SJSA1 (cell line): ENCODE measurements at regions not wholly inside any gene's neighbourhood (a gene's known extent, or its start where the extent isn't known, plus 50 kb on each side); places are given as distances from the start of the nearest gene placed in this dataset.

Source experiments
- DNase-seq, 2 experiments: peaks; one replicate each; pipeline ENCODE4 v3.0.0-alpha.2; 2015 to 2020; ENCODE audit warnings: low spot score in 2 of 2, low read depth in 1 of 2
- H3K27ac ChIP-seq: fragments of 250-450 bp; sonication (Bioruptor Pico); 2 replicates; pipeline ENCODE4 v1.5.1; 2020; ENCODE audit warnings: mild to moderate bottlenecking, moderate library complexity
- H3K27me3 ChIP-seq: fragments of 250-450 bp; sonication (Bioruptor Pico); replicated peaks from 2 replicates; pipeline ENCODE4 v1.5.1; 2020; ENCODE audit warnings: mild to moderate bottlenecking, moderate library complexity
- H3K36me3 ChIP-seq: fragments of 250-450 bp; sonication (Bioruptor Pico); 2 replicates; pipeline ENCODE4 v1.5.1; 2020; ENCODE audit warnings: mild to moderate bottlenecking
- H3K4me1 ChIP-seq: fragments of 250-450 bp; sonication (Bioruptor Pico); replicated peaks from 2 replicates; pipeline ENCODE4 v1.6.1; 2021; ENCODE audit warnings: mild to moderate bottlenecking
- H3K4me3 ChIP-seq: fragments of 250-450 bp; sonication (Bioruptor Pico); 2 replicates; pipeline ENCODE4 v1.5.1; 2020; ENCODE audit warnings: mild to moderate bottlenecking
- H3K9me3 ChIP-seq: fragments of 250-450 bp; sonication (Bioruptor Pico); replicated peaks from 2 replicates; pipeline ENCODE4 v1.5.1; 2020; ENCODE audit warnings: mild to moderate bottlenecking

DNA sequence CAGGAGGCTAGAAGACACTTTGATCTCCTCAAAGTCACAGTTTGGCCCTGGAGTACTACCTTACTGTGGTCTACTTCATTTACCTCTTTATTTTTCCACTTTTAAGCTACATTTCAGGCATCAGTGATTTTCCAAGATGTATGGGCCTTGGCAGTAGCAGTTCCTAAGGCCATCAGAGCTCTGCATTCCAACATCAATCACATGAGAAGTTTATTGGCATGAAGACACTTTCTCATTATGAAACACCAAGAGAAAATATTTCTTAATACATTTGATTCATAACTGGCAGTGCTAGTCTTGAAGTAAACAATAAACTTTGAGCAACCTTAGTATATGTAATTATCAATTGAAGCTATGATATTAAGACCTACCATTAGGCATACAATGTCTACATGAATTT, 178.1 kb downstream of the IL15 start:
- Histone ChIP-seq H3K27ac (no peak overlapping the region), H3K4me3 (no peak overlapping the region), H3K36me3 (no peaks in the 10 kb centered on the region), H3K4me1 (no peaks in the 10 kb centered on the region), H3K27me3 (no peaks in the 10 kb centered on the region), H3K9me3 (no peaks in the 10 kb centered on the region)
- no peak for DNase-seq

DNA sequence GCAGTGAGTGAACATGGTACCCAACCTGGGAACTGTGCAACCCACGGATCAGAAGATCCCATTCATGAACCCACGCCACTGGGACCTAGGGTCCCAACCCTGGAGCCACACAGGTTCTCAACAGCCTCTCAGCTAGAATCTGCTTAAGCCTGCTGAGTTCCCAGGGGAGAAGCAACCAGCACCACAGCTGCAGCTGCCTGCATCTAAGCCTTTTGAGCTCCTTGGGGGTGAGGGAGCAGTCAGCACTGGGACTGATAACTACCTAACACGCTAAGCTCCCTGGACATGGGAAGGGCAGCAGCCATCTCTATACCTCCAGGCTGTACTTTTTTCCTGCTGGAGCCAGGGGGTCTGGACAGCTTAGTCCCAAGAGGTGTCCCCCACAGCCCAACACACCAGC, 179.3 kb downstream of the IL15 start:
- Histone ChIP-seq H3K4me1 (no peaks in the 10 kb centered on the region), H3K9me3 (no peaks in the 10 kb centered on the region), H3K36me3 (no peaks in the 10 kb centered on the region), H3K4me3 (no peak overlapping the region), H3K27ac (no peak overlapping the region), H3K27me3 (no peaks in the 10 kb centered on the region)
- DNase-seq = no peak

DNA sequence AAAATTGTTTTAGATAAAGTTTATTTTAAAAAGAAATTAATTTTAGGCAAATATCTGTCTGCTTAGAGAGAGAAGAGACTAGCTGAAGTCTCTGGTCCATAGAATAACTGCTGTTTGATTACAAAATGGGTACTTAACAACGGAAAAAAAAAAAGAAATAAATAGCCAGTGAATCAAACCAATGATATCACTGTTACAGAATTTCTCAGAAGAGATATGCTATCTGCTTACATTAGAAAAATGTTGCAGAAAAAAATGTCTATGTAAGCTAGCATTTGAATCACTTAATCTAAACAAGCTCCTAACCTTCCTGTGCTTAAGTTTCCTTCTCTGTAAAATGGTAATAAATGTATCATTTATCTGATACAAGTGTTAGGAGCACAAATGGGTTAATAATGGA, 189.9 kb downstream of the IL15 start:
- Histone ChIP-seq H3K36me3 (no peaks in the 10 kb centered on the region), H3K4me1 (no peaks in the 10 kb centered on the region), H3K4me3 (no peak overlapping the region), H3K27ac (no peak overlapping the region), H3K27me3 (no peaks in the 10 kb centered on the region), H3K9me3 (no peaks in the 10 kb centered on the region)
- no peak for DNase-seq

DNA sequence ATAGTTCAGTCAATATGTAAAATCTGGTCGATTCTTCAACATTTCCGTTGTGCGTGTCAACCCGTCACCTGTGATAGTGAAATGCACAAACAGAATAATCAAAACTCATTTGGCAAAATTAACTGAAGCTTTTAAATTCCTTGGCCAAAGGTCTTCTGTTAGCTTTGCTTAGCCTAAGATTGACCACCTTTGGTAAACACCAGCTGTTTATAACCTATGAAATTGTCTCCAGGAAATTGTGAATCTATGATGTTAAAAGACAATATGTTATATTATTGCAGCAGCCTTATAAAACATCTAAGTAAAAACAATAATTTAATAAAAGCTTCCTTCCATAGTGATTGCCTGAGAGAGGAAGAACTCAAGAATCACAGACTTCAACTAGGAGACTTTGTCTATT, 196.8 kb downstream of the IL15 start:
- H3K27me3 ChIP-seq = no peaks in the 10 kb centered on the region
- DNase-seq = no peak
- no peak overlapping the region for H3K4me3 ChIP-seq
- H3K4me1 ChIP-seq = no peaks in the 10 kb centered on the region
- H3K27ac ChIP-seq = no peak overlapping the region
- H3K9me3 ChIP-seq = no peaks in the 10 kb centered on the region
- no peaks in the 10 kb centered on the region for H3K36me3 ChIP-seq

DNA sequence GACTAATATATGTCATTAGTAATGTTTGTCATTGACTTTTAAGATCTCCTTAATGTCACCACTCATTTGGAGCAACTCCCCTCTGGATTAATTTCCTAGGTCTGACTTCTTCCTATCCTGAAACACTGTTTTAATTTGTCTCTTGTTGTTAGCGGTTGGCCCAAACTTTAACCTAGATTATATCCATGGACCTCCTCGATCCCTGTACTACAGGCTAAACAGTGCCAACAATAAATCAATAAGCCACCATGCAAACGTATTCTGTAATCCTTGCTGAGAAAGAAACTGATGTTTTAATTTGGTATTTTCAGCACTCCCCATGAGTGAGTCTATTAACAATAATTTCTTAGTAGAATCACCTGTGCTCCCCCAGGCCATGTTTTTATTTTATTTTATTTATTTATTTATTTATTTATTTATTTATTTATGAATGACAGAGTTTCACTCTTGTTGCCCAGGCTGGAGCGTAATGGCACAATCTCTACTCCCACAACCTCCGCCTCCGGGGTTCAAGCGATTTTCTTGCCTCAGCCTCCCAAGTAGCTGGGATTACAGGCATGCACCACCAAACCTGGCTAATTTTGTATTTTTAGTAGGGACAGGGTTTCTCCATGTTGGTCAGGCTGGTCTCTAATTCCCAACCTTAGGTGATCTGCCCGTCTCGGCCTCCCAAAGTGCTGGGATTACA, 204.1 kb downstream of the IL15 start:
- no peak for DNase-seq
- no peaks in the 10 kb centered on the region for H3K4me1 ChIP-seq
- H3K9me3 ChIP-seq = no peaks in the 10 kb centered on the region
- no peak overlapping the region for H3K27ac ChIP-seq
- no peaks in the 10 kb centered on the region for H3K36me3 ChIP-seq
- H3K4me3 ChIP-seq = no peak overlapping the region
- H3K27me3 ChIP-seq = no peaks in the 10 kb centered on the region

DNA sequence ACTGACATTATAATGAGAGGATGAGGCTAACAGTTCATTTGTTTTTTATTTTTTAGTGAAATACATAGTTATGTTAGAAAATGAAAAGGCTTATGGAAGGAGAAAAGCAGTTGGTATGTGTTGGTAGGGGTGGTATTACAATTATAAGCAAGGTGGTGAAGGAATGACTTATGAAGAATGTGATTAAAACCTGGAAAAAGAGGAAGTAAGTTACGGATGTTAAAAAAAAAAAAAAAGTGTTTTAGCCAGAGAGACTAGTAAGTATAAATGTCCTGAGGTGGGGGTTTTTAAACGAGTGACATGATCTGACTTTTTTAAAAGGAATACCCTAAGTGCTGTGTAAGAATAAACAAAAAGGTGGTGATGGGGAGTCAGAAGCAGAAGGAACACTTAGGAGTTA, 206.8 kb downstream of the IL15 start:
- Histone ChIP-seq H3K9me3 (no peaks in the 10 kb centered on the region), H3K36me3 (no peaks in the 10 kb centered on the region), H3K4me1 (no peaks in the 10 kb centered on the region), H3K27ac (no peak overlapping the region), H3K4me3 (no peak overlapping the region), H3K27me3 (no peaks in the 10 kb centered on the region)
- no peak for DNase-seq

DNA sequence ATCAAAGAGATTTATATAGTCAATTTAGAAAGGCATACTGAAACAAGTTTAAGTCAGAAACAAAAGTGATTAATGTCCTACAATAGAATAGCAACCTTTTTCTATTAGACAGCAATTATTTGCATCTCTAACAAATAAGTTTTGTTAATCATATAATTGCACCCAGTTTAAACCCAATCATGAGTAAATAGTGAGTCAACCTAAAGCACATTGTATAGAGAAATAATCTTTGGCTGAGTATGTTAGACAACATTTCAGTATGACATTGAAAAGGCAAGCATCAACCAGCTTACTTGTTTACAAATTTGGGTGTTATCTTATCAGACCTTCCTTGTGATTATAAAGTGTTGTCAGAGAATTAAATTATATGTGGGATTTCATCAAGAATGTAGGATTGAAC, 209.5 kb downstream of the IL15 start:
- Histone ChIP-seq H3K36me3 (no peaks in the 10 kb centered on the region), H3K27ac (no peak overlapping the region), H3K4me3 (no peak overlapping the region), H3K4me1 (no peaks in the 10 kb centered on the region), H3K27me3 (no peaks in the 10 kb centered on the region), H3K9me3 (no peaks in the 10 kb centered on the region)
- DNase-seq = no peak

DNA sequence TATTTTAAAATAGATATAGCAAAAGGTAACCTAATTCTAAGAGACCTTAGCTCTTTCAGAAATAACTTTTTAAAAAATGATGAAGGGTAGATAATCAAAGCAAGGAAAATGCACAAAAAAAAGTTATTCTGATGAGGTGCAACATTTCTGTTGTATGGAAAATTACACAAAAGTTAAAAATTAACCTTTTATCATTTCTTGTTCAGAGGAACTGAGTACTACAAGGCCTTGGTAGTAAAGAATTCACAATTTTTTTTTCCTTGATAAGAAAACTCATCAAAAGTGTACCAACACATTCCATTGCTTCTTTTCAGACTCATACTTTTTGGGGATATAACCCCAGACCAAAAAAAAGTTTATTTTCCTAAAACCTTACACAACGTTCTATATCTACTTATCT, 213.0 kb downstream of the IL15 start:
- H3K36me3 ChIP-seq = no peaks in the 10 kb centered on the region
- H3K27me3 ChIP-seq = no peaks in the 10 kb centered on the region
- H3K4me3 ChIP-seq = no peak overlapping the region
- H3K4me1 ChIP-seq = no peaks in the 10 kb centered on the region
- DNase-seq = no peak
- H3K9me3 ChIP-seq = no peaks in the 10 kb centered on the region
- no peak overlapping the region for H3K27ac ChIP-seq

DNA sequence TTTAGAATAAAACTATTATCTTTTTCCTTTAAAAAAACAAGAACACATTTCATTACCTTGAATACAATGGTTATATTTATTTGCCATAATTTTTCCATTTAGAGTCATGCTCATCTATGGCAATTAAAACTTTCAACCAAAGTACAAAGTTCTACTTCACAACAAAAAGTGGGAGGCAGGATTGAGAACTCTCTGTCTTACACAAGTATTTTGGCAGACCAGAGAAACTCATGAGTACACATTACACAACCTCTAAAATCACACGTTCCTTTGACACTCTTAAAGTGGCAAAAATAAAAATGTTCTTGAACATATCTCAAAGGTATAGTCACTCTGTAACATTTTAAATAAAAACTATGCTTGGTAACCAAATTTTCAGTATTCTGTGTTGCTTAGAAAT, 213.4 kb downstream of the IL15 start:
- Histone ChIP-seq H3K27me3 (no peaks in the 10 kb centered on the region), H3K4me3 (no peak overlapping the region), H3K36me3 (no peaks in the 10 kb centered on the region), H3K9me3 (no peaks in the 10 kb centered on the region), H3K4me1 (no peaks in the 10 kb centered on the region), H3K27ac (no peak overlapping the region)
- DNase-seq = no peak

DNA sequence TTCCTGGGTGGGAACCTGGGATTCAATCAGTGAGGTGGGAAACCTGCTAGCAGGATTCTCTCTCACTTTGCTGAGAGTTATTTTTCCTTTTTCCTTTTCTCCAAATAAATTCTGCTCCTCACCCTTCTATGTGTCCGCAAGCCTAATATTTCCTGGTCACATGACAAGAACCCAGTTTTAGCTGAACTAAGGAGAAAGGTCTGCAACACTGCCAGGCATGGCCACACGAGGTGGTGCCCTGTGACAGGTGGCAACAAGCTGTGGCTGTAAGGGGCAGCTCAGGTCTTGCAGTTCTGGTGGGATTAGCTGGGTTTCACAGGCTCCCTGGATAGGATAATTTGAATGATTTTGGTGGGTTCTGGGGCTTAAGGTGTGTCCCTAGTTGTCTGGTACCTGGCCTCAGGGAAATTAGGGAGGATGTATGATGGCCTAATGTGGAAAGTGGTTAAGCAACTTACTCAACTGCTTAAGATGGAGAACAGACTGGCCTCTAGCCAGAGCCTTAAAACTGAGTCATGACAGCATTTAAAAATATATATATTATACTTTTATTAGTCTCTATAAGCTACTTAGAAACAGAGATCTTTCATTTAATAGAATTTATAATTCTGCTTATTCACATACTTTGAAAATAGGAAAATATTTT, 215.0 kb downstream of the IL15 start:
- H3K36me3 ChIP-seq = no peaks in the 10 kb centered on the region
- no peak for DNase-seq
- no peaks in the 10 kb centered on the region for H3K27me3 ChIP-seq

DNA sequence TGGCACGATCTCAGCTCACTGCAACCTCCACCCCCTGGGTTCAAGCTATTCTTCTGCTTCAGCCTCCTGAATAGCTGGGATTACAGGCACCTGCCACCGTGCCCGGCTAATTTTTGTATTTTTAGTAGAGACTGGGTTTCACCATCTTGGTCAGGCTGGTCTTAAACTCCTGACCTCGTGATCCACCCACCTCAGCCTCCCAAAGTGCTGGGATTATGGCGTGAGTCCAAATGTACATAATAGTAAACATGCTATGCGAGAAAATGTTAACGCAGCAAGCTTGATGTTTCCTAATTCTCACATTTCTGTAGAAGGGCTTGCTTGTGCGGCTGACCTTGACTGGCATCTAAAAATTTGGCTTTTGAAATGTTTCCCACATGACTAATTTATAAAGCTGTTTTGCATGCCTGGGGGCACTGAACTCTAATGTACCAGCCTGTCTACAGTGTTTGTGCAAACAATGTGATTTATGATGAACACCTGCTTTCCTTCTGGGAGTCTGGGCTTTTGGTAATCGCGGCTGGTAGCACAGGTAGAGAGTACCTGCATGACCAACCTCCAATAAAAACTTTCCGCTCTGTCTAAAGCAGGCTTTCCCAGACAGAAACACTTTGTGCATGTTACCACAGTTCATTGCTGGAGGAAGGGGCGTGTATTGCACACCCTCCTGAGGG, 216.8 kb downstream of the IL15 start:
- H3K4me3 ChIP-seq = no peak overlapping the region
- H3K36me3 ChIP-seq = no peaks in the 10 kb centered on the region
- H3K27me3 ChIP-seq = no peaks in the 10 kb centered on the region
- no peaks in the 10 kb centered on the region for H3K9me3 ChIP-seq
- H3K27ac ChIP-seq = no peak overlapping the region
- DNase-seq = no peak
- no peaks in the 10 kb centered on the region for H3K4me1 ChIP-seq

More for the DNA sequence above, 215.0 kb downstream of the IL15 start:
- no peaks in the 10 kb centered on the region for H3K9me3 ChIP-seq
- H3K4me3 ChIP-seq = no peak overlapping the region
- no peaks in the 10 kb centered on the region for H3K4me1 ChIP-seq
- no peak overlapping the region for H3K27ac ChIP-seq

DNA sequence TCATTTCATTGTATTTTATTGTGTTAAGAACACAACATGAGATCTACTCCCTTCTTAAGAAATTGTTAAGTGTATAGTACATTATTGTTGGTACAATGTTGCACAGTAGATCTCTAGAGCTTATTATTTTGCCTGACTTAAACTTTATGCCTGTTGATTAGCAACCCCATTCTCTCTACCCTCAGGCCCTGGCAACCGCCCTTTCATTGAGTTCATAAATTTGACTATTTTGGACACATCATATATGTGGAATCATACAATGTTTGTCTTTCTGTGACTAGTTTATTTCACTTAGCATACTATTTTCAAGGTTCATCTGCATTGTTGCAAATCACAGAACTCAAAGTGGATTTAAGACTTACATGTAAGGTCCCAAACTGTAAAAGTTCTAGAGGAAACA, 222.1 kb downstream of the IL15 start:
- H3K27ac ChIP-seq = no peak overlapping the region
- no peaks in the 10 kb centered on the region for H3K27me3 ChIP-seq
- DNase-seq = no peak
- no peak overlapping the region for H3K4me3 ChIP-seq
- H3K36me3 ChIP-seq = no peaks in the 10 kb centered on the region
- no peaks in the 10 kb centered on the region for H3K9me3 ChIP-seq
- no peaks in the 10 kb centered on the region for H3K4me1 ChIP-seq

DNA sequence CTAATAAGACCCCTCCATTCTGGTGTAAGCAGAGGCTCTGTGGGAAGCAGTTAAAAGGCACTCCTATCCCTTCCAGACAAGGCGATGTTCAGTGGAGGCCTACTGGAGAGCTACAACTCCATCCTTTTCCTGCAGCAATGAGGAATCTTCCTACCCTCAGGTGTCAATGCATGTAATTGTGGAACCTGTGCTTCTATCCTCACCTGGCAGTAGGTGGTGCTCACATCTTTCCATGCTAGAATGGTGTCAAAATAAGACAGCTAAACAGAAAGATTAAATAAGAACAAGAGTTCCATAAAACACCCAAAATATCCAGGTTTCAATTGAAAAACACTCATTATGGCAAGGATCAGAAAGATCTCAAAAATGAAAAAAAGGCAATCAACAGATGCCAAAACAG, 224.6 kb downstream of the IL15 start:
- no peaks in the 10 kb centered on the region for H3K36me3 ChIP-seq
- no peaks in the 10 kb centered on the region for H3K9me3 ChIP-seq
- no peaks in the 10 kb centered on the region for H3K27me3 ChIP-seq
- DNase-seq = no peak
- no peak overlapping the region for H3K4me3 ChIP-seq
- H3K27ac ChIP-seq = no peak overlapping the region
- no peaks in the 10 kb centered on the region for H3K4me1 ChIP-seq

DNA sequence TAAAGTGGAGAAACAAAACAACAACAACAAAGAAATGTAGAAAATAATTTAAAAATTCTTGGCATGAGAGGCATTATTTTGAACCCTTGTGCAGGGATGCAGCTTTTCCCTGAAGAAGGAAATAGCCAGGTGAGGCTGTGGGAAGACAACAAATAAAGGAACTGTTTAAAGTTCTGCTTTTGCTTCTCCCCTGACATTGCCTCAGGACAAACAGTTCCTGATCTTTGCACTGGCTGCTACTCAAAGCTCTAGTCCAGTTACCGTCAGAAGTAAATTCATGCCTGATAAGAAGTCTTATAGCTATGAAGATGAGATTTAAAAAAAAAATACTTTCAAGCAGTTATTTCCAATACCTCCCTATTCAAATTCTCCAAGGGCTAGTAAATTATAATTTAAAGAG, 233.8 kb downstream of the IL15 start:
- no peaks in the 10 kb centered on the region for H3K36me3 ChIP-seq
- DNase-seq = no peak
- no peak overlapping the region for H3K27ac ChIP-seq
- H3K9me3 ChIP-seq = no peaks in the 10 kb centered on the region
- no peak overlapping the region for H3K4me3 ChIP-seq
- H3K27me3 ChIP-seq = no peaks in the 10 kb centered on the region
- H3K4me1 ChIP-seq = no peaks in the 10 kb centered on the region
